ENCODE measurements at regions not wholly inside any gene's neighbourhood (a gene's known extent, or its start where the extent isn't known, plus 50 kb on each side); places are given as distances from the start of the nearest gene placed in this dataset.
"Not testable (repeated sequence)": the region's sequence is repeated elsewhere in the genome, so short reads cannot be mapped to it uniquely, and the experiment has no call there.

DNA sequence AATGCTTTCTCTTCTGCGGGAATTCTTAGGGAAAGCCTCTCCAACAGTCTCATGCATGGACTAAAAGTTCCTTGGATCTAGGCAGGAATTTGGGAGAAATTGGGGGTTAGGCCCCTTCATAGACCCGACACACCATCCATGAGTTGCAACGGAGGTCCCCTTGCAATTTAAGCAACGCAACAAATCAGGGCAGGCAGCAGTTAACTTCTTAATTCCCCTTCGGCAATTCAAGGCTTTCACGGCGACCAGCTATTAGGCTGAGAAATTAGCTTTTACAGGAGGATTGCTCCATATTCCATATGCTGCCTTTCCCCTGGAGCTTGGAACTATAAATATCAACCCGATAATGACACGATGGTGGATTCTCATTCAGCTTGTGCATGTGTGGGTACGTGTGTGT is 241.0 kb downstream of the SHOX start:
- DNase-seq (ENCODE audit: low spot score), result no peak
- in situ Hi-C loops (cut with HindIII; ENCODE audit: low sequenced_read_pairs), result no loop called here

- in situ Hi-C loops (cut with HindIII; ENCODE audit: low sequenced_read_pairs), result no loop called here
- no peak for DNase-seq (ENCODE audit: low spot score)
Observed at GRCh38 chrX:867966-868647, 237.5 kb downstream of the SHOX start.

GRCh38 chrX:867502-867901 is 236.9 kb downstream of the SHOX start:
- DNase-seq (ENCODE audit: low spot score), result no peak
- in situ Hi-C loops (cut with HindIII; ENCODE audit: low sequenced_read_pairs), result no loop called here

- in situ Hi-C loops (cut with HindIII; ENCODE audit: low sequenced_read_pairs), result no loop called here
- peak; percentile 2 for DNase-seq (ENCODE audit: low spot score)
Observed at GRCh38 chrX:866441-866990, 235.9 kb downstream of the SHOX start.

GRCh38 chrX:865422-865821 is 234.8 kb downstream of the SHOX start:
- in situ Hi-C loops (cut with HindIII; ENCODE audit: low sequenced_read_pairs), result no loop called here
- DNase-seq (ENCODE audit: low spot score), result no peak

DNA sequence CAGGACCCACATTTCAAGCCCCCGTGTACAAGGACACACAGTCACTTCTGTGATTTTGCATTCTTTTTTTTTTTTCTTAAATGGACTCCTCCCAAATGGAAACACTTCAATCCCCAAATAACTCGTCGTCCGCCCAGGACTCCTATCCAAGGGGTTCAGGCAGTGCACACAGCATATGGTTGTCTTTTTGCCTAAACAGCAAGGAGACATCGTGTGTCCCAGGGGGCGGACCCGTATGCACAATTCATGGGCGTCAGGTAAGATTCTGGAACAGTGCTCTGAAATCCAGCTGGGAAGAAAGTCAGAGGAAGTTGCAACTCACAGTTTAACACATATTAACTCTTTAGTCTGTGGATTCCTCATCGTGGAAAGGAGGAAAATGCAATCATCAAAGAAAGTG is 231.3 kb downstream of the SHOX start:
- in situ Hi-C loops (cut with HindIII; ENCODE audit: low sequenced_read_pairs), result no loop called here
- DNase-seq (ENCODE audit: low spot score), result no peak

GRCh38 chrX:861340-861890 is 230.8 kb downstream of the SHOX start:
- no peak for DNase-seq (ENCODE audit: low spot score)
- in situ Hi-C loops (cut with HindIII; ENCODE audit: low sequenced_read_pairs), result no loop called here

DNA sequence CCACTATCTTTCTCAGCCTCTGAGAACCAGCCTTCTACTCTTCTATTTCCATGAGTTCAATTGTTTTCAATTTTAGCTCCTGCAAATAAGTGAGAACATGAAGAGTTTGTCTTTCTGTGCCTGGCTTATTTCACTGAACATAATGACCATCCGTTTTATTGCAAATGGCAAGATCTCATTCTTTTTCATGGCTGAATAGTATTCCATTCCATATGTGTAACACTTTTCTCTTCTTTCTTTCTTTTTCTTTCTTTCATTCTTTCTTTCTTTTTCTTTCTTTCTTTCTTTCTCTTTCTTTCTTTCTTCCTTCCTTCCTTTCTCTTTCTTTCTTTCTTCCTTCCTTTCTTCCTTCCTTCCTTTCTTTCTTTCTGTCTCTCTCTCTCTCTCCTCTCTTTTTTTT is 228.7 kb downstream of the SHOX start:
- DNase-seq (ENCODE audit: low spot score), result no peak
- in situ Hi-C loops (cut with HindIII; ENCODE audit: low sequenced_read_pairs), result no loop called here

- in situ Hi-C loops (cut with HindIII; ENCODE audit: low sequenced_read_pairs), result no loop called here
- no peak for DNase-seq (ENCODE audit: low spot score)
Observed at GRCh38 chrX:858542-859078, 228.0 kb downstream of the SHOX start.

DNA sequence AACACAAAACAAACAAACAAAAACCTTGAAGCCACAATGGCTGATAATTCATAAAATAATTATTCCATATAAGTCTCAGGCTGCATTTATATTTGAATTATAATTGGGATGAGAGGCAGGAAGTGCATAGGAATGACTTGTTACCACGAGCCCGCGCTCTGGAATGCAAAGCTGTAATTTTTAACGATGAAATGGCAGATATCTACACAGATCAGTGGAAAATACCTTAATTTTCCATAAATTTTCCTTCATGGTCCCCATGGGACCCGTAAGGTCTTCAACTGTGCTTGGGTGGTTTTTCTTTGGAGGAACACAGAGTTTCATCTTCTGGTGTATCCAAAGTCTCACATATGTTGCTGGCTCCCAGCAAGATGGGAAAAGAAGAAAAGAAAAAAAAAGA is 226.8 kb downstream of the SHOX start:
- in situ Hi-C loops (cut with HindIII; ENCODE audit: low sequenced_read_pairs), result no loop called here

DNA sequence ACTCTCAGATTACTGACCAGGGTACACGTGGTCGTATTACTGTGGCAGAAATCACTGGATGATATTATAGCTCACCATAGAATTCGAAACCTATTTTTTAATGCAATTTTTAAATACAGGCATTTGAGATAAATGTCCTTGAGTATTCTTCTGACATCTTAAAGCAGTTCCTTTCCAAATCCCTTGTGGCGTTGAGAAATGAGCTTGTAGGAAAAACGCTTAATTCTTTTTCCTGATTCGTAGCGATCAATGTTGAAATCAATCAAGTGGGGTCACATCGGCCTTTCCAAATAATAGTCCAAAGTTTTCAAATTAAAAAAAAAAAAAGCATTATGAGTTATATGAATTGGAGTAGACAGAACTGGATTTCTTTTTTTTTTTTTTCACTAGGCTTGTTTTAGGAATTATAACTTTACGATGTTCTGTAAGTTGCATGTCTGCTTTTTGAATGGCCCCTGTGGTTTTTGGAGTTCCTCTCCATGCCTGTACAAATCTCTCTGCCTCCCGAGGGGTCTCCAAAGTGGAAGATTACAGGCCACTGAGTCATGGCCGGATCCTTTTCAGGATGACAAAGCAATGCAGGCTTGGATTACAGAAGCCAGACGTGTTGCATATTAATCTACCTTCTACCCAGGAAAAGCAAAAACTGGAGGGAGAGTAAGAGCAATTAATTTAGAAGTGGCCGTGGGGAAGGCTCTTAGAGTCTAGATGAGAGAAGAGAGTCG is 226.1 kb downstream of the SHOX start:
- in situ Hi-C loops (cut with HindIII; ENCODE audit: low sequenced_read_pairs), result no loop called here
- DNase-seq (ENCODE audit: low spot score), result no peak

More for the DNA sequence above, 226.8 kb downstream of the SHOX start:
- DNase-seq (ENCODE audit: low spot score), result no peak

GRCh38 chrX:853304-853703 is 222.7 kb downstream of the SHOX start:
- in situ Hi-C loops (cut with HindIII; ENCODE audit: low sequenced_read_pairs), result no loop called here
- no peak for DNase-seq (ENCODE audit: low spot score)

GRCh38 chrX:850471-850916 is 219.9 kb downstream of the SHOX start:
- no peak for DNase-seq (ENCODE audit: low spot score)

GRCh38 chrX:848386-848785 is 217.8 kb downstream of the SHOX start:
- no peak for DNase-seq (ENCODE audit: low spot score)
- in situ Hi-C loops (cut with HindIII; ENCODE audit: low sequenced_read_pairs), result no loop called here

More at GRCh38 chrX:850471-850916, 219.9 kb downstream of the SHOX start:
- in situ Hi-C loops (cut with HindIII; ENCODE audit: low sequenced_read_pairs), result no loop called here

DNA sequence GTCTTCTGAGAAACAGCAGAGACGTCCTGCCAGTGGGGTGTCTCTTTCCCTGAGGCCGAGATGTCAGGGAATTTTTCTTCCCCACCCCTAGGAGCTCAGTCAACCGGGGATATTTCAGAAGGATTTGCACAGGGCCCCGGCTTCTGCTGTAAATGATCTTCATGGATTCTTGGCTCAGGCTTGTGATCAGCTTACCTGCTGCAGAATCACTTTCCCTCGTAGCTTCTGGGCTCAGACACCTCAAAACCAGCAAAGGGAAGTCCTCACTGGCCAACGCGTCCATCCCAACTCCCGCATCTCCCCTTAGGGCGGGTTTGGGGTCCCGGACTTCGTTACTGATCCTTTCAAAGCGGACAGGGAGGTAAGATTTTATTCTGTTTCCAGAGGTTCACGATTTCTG is 212.7 kb downstream of the SHOX start:
- in situ Hi-C loops (cut with HindIII; ENCODE audit: low sequenced_read_pairs), result no loop called here
- no peak for DNase-seq (ENCODE audit: low spot score)

DNA sequence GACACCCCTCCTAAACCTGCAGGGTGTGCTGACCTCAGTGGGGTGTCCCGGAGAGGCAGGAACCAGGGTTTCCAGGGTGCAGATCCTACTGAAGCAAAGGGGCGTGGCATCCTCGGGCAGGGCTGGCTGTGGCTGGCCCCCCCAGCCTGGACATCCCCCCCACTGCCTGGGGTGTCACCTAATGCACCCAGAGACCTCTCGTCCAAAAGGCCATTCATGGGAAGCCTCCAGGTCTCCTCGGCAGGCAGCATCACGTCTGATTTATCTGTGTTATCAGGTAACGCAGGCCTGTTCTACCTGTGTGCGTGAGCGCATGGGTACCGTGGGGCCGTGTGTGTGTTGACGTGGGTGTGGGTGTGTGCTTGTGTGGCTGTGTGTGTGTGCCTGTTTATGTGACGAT is 210.0 kb downstream of the SHOX start:
- DNase-seq (ENCODE audit: low spot score), result no peak
- in situ Hi-C loops (cut with HindIII; ENCODE audit: low sequenced_read_pairs), result no loop called here

GRCh38 chrX:838666-839065 is 208.1 kb downstream of the SHOX start:
- DNase-seq (ENCODE audit: low spot score); in situ Hi-C loops (cut with HindIII; ENCODE audit: low sequenced_read_pairs): not testable (repeated sequence)

DNA sequence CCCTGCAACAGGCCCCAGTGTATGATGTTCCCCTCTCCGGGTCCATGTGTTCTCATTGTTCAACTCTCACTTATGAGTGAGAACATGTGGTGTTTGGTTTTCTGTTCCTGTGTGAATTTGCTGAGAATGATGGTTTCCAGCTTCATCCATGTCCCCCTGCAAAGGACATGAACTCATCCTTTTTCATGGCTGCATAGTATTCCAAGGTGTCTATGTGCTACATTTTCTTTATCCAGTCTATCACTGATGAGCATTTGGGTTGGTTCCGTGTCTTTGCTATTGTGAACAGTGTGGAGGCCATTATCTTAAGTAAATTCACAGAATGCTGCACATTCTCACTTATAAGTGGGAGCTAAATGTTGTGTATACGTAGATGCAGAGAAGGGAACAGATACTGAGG is 205.3 kb downstream of the SHOX start:
- in situ Hi-C loops (cut with HindIII; ENCODE audit: low sequenced_read_pairs); DNase-seq (ENCODE audit: low spot score): not testable (repeated sequence)

- no peak for DNase-seq (ENCODE audit: low spot score)
Observed at GRCh38 chrX:830532-830931, 199.9 kb downstream of the SHOX start.

GRCh38 chrX:829145-829544 is 198.6 kb downstream of the SHOX start:
- DNase-seq (ENCODE audit: low spot score), result no peak
- in situ Hi-C loops (cut with HindIII; ENCODE audit: low sequenced_read_pairs), result no loop called here

More at GRCh38 chrX:830532-830931, 199.9 kb downstream of the SHOX start:
- in situ Hi-C loops (cut with HindIII; ENCODE audit: low sequenced_read_pairs), result no loop called here

Data from G401 (cell line).